Femur (tissue), 1 donor: ENCODE measurements at regions not wholly inside any gene's neighbourhood (a gene's known extent, or its start where the extent isn't known, plus 50 kb on each side); places are given as distances from the start of the nearest gene placed in this dataset.
A peak's percentile ranks its signal among the peaks of the same experiment; 100 is the strongest.

Experiments used
- DNase-seq: peaks from one replicate; pipeline ENCODE4 v3.0.0-alpha.2; 2017

GRCh38 chr3:145798696-145799537 is 362.1 kb downstream of the PLOD2 start:
- no peak for DNase-seq

- no peak for DNase-seq
Measured at GRCh38 chr3:145801696-145802095, 359.3 kb downstream of the PLOD2 start.

GRCh38 chr3:145807990-145808389 is 353.0 kb downstream of the PLOD2 start:
- DNase-seq: peak; percentile 21

- no peak for DNase-seq
Measured at GRCh38 chr3:145812391-145812790, 348.6 kb downstream of the PLOD2 start.

GRCh38 chr3:145815707-145816413 is 345.1 kb downstream of the PLOD2 start:
- DNase-seq: no peak

GRCh38 chr3:145817870-145818483 is 343.0 kb downstream of the PLOD2 start:
- DNase-seq: no peak

- DNase-seq: no peak
Measured at GRCh38 chr3:145820170-145820569, 340.8 kb downstream of the PLOD2 start.

- DNase-seq: no peak
Measured at GRCh38 chr3:145842294-145842902, 318.6 kb downstream of the PLOD2 start.

GRCh38 chr3:145843561-145843960 is 317.4 kb downstream of the PLOD2 start:
- DNase-seq: no peak

- no peak for DNase-seq
Measured at GRCh38 chr3:145849115-145849514, 311.9 kb downstream of the PLOD2 start.

GRCh38 chr3:145854499-145854898 is 306.5 kb downstream of the PLOD2 start:
- DNase-seq: no peak

GRCh38 chr3:145857956-145858355 is 303.0 kb downstream of the PLOD2 start:
- DNase-seq: no peak

- no peak for DNase-seq
Measured at GRCh38 chr3:145864336-145864735, 296.6 kb downstream of the PLOD2 start.

GRCh38 chr3:145865399-145866018 is 295.5 kb downstream of the PLOD2 start:
- DNase-seq: no peak

- no peak for DNase-seq
Measured at GRCh38 chr3:145869958-145870357, 291.0 kb downstream of the PLOD2 start.

GRCh38 chr3:145882436-145882835 is 278.5 kb downstream of the PLOD2 start:
- no peak for DNase-seq

- no peak for DNase-seq
Measured at GRCh38 chr3:145889730-145890129, 271.3 kb downstream of the PLOD2 start.

GRCh38 chr3:145892869-145893268 is 268.1 kb downstream of the PLOD2 start:
- no peak for DNase-seq

- no peak for DNase-seq
Measured at GRCh38 chr3:145893331-145893730, 267.7 kb downstream of the PLOD2 start.

- no peak for DNase-seq
Measured at GRCh38 chr3:145898487-145898886, 262.5 kb downstream of the PLOD2 start.

- DNase-seq: no peak
Measured at GRCh38 chr3:145899241-145899640, 261.7 kb downstream of the PLOD2 start.

- DNase-seq: no peak
Measured at GRCh38 chr3:145900056-145900829, 260.7 kb downstream of the PLOD2 start.
